ENCODE measurements at regions not wholly inside any gene's neighbourhood (a gene's known extent, or its start where the extent isn't known, plus 50 kb on each side); places are given as distances from the start of the nearest gene placed in this dataset.

DNA sequence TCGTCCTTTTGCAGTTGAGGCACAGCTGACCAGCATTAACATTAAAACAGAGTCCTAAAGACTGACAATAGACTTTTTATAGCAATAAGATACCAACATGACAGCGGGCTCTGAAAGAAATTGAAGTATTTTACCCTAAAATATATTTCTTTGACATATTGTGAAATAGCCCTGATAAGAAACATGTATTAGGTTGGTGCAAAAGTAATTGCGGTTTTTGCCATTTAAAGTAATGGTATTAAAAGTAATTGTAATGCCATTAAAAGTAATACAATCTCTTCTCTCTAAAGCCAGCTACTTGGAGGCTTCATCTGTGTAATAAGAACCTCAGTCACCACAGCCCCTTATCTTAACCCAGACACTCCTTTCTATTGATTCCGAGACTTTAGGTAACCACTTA, 394.6 kb downstream of the PREX1 start:
- no peak for DNase-seq

- DNase-seq = no peak
Observed at GRCh38 chr20:48432494-48432832, 395.3 kb downstream of the PREX1 start.

GRCh38 chr20:48431653-48432493, 395.9 kb downstream of the PREX1 start:
- no peak for DNase-seq

GRCh38 chr20:48426630-48427029, 401.2 kb downstream of the PREX1 start:
- no peak for DNase-seq

DNA sequence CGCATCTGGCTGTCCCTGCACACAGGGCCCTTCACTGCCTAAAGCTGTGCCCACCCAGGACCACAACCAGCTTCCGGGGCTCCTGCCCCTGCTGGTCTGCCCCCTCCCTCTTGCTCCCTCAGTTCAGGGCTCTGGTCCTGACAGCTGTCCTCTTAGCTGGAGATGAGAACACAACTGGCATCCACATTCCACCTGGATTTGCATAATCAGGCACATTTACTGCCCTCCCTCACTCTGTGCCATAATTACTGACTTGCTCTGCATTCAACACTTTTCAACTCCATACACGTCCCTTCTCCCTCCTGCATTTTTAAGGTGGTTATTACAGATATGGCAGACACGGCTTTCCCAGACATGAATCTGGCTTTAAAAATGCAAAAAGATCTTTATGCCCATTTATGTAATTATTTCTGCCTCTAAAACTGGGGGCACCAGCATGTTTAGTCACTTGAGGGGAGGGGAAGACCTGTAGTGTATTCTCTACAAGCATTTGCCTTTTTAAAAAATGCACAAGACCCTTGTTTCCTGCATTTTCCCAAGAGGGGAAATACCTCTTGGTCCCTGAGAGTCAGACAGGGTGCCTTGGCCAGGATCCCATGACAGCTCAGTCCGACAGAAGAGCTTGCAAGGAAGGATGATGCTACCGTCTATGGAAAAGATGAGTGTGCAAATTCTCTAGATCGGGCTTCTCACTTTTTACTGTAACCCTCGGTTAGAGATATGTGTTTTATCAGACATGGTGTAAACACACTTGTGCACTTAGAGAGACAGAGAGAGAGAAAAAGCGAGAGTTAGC, 401.8 kb downstream of the PREX1 start:
- no peak for DNase-seq

GRCh38 chr20:48425321-48425720, 402.5 kb downstream of the PREX1 start:
- no peak for DNase-seq

DNA sequence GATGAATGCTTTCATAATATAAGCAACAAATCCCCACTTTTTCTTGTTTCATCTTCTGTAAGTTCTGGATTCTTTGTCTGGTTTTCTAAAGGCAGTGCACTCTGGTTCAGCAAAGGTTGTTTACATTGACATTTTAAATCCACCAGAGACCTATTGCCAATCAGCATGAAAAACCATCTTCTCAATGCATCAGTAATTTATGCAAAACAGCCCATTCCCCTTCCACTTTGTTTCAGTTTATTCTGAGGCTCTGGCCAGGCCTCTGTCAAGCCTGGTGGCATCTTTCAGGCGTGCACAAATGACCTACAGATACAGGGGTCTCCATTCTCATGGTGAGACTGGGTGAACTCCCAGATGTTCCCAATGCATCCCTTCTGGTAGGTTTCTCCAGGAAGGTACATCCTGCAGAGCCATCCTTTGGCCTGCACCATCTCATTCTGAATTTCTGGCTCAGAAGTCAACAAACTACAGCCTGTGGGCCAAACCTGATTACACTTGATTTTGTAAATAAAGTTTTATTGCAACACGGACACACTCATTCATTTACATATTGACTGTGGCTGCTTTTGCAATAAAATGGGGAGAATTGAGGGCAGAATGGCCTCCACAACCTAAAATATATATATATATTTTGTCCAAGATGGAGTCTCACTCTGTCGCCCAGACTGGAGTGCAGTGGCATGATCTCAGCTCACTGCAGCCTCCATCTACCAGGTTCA, 405.4 kb downstream of the PREX1 start:
- DNase-seq = no peak

GRCh38 chr20:48421547-48421946, 406.3 kb downstream of the PREX1 start:
- no peak for DNase-seq

- no peak for DNase-seq
Observed at GRCh38 chr20:48420176-48420575, 407.6 kb downstream of the PREX1 start.

DNA sequence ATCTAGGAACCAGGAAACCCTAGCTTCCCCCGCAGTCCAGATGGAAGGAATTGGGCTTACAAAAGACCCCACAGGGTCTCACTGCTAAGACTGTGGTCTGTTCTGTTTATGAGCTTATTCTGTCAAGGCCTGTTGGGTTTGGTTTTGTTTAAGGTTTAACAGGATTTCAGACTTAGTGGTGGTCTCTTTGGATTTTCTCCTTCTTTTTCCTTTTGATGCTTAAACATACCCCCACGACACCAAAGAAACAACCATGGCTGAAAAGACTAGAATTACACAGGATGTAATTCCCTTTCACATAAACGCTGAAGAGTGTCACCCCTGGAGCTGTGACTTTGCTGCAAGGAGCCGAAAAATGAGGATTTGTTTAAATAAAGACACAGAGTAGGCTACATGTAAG, 408.6 kb downstream of the PREX1 start:
- DNase-seq = no peak

GRCh38 chr20:48416002-48416401, 411.8 kb downstream of the PREX1 start:
- DNase-seq = no peak

DNA sequence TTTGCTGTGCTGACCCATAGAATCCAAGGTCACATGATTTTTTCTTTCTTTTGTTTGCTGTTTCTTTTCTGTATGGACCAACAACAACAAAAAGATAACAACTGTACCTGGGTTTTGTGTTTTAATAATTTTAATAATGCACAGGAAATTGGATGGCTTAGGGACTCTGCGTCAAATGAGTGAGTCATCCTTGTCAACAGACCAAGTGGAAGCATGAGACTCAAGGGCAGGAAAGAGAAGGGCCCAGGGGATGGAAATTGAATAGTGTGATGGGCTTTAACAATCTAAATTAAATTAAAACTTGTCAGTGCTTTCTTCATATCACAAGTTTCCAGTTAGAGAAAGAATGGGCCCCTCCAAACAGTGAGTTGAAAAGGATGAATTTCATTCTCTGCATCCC, 413.0 kb downstream of the PREX1 start:
- no peak for DNase-seq

- DNase-seq = no peak
Observed at GRCh38 chr20:48411919-48412522, 415.8 kb downstream of the PREX1 start.

- no peak for DNase-seq
Observed at GRCh38 chr20:48411245-48411644, 416.6 kb downstream of the PREX1 start.

DNA sequence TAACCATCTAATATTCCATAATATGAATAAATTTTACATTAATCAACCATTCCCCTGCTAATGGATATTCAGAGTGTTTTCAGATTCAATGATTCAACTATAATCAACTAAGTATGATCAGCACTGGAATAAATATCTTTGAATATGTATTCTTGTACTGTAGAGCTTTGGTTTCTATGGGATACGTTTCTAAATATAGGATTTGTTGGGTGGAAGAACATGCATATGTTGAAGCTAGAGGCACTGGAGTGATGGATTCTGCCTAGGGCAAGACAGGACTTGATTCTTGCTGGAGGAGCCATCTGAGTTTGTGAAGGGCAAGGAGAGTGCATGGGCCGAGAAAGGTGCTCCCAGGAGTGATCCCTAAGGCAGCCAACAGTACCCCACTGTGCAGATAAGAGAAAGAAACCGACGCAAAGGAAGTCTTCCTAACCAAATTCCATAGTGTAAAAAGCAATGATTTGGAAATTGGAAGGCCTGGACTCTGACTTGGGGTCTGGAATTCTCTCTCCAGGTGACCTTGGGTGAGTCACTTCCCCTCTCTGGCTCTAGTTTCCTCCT, 418.7 kb downstream of the PREX1 start:
- DNase-seq = no peak

DNA sequence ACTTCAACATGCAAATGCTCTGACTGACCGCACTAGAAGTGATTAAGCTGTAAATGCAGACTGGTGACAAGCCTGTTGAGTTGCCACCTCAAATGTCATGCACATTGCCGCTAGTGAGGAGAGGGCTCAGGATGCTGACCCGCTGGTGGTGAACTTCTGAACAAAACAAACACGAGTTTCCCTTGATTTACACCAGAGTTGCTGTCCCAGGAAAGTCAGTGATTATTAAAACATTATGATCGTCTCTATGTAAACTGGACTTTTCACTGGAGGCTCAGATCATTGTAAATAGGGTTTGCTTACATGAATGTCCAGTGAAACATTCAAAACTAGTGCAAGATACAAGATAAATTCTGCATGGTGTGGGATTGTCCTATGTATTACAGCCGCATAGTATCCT, 420.1 kb downstream of the PREX1 start:
- DNase-seq = no peak

- no peak for DNase-seq
Observed at GRCh38 chr20:48406912-48407340, 420.9 kb downstream of the PREX1 start.

- DNase-seq = no peak
Observed at GRCh38 chr20:48406498-48406897, 421.3 kb downstream of the PREX1 start.

GRCh38 chr20:48405909-48406308, 421.9 kb downstream of the PREX1 start:
- DNase-seq = no peak

DNA sequence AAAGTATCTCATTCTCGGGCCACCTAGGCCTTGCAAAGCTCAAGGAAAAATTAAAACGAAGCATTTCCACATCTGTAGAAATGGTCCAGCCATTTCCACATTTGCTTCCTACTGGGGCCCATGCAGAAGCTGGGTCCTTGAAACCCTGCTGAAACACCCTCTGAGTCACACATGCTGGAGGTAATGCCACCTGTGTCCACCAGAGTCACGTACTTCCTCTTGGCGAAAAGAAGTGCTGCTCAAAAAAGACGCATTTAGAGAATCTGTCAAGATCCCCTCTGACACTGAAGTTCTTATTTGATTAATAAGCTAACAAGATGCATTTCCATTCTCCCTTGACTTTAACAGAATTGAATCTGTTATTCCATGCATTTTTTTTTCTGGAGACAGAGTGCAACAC, 423.2 kb downstream of the PREX1 start:
- no peak for DNase-seq

GRCh38 chr20:48403167-48403761, 424.5 kb downstream of the PREX1 start:
- peak; percentile 60 for DNase-seq

DNA sequence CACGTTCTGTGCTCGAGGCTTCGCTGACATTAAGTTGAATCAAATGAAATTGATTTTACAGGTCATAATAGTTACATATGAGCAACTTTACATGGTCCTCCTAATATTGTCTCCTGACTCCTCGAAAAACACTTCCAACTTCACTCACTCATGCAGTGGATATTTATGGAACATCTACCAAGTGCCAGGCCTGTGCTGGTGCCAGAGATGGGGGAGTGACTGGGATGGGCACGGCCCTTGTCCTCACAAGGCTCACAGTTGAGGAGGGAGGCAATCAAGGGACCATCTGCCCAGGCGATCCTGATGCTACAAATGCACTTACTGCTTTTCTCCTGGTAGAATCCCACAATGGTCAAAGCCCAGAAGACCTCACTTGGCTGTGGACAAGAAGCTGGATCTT, 426.4 kb downstream of the PREX1 start:
- no peak for DNase-seq

- DNase-seq = no peak
Observed at GRCh38 chr20:48400009-48400408, 427.8 kb downstream of the PREX1 start.
